GM12878 (cell line): ENCODE measurements at regions not wholly inside any gene's neighbourhood (a gene's known extent, or its start where the extent isn't known, plus 50 kb on each side); places are given as distances from the start of the nearest gene placed in this dataset.

Experiments
- ATAC-seq: fragments of 200-7000 bp; cut with Tn5 transposase; 3 replicates; pipeline ENCODE4 v1.9.1; 2020; ENCODE audit warnings: mild to moderate bottlenecking, moderate library complexity
- BruUV-seq: library from RNA; stranded (reverse); fragments of 400-500 nt; replicated peaks from 2 replicates; lab custom pipeline; 2021; lab: Mats Ljungman, UMichigan
- CTCF ChIA-PET: fragments of 300-600 bp; sonication (Branson Sonifier 250); formaldehyde crosslinking; extraction: SDS; loops from one replicate; lab custom pipeline; 2021; ENCODE audit warnings: inconsistent platforms; lab: Yijun Ruan, JAX
- POLR2A ChIA-PET: fragments of 350-600 bp; formaldehyde crosslinking; extraction: SDS; loops from one replicate; lab custom pipeline; 2021; ENCODE audit warnings: inconsistent platforms; lab: Charles Lee
- RAD21 ChIA-PET: fragments of 300-600 bp; sonication (Branson Sonifier 250); formaldehyde crosslinking; loops from one replicate; lab custom pipeline; 2023; ENCODE audit warnings: antibody characterized with exemption; ENCODE audit not compliant: unreplicated experiment; lab: Charles Lee
- SMC1A ChIA-PET: fragments of 300-600 bp; sonication (Branson Sonifier 250); formaldehyde crosslinking; loops from one replicate; lab custom pipeline; 2023; ENCODE audit not compliant: unreplicated experiment, uncharacterized antibody; lab: Charles Lee
- DNase-seq: peaks from one replicate; pipeline ENCODE4 v3.0.0-alpha.2; 2011; ENCODE audit warnings: low read depth, low spot score
- FAIRE-seq: peaks from 3 replicates; lab custom pipeline; 2011; peaks lifted over from hg19 to GRCh38; lab: Jason Lieb, UNC
- H2AFZ ChIP-seq: 2 replicates; pipeline ENCODE4 v1.6.0; 2011; ENCODE audit warnings: low read depth, low read length, control low read depth; ENCODE audit not compliant: control insufficient read depth
- H3K27ac ChIP-seq: 2 replicates; pipeline ENCODE4 v1.5.1; 2011; ENCODE audit warnings: control low read depth; ENCODE audit not compliant: control insufficient read depth, insufficient read depth
- H3K27me3 ChIP-seq, 2 experiments: replicated peaks in 1 of 2; 2 replicates each; pipeline versions ENCODE4 v1.6.0 to v1.6.1; 2011; ENCODE audit warnings: low read length in 1 of 2; ENCODE audit not compliant: control insufficient read depth in 2 of 2, insufficient read depth in 2 of 2
- H3K36me3 ChIP-seq, 2 experiments: 2 replicates each; pipeline ENCODE4 v1.5.1; 2011; ENCODE audit warnings: low read length in 1 of 2; ENCODE audit not compliant: control insufficient read depth in 2 of 2, insufficient read depth in 2 of 2
- H3K4me1 ChIP-seq: 2 replicates; pipeline ENCODE4 v1.6.1; 2011; ENCODE audit warnings: mild to moderate bottlenecking, low read length, moderate library complexity, mixed read lengths; ENCODE audit not compliant: control insufficient read depth, insufficient read depth
- H3K4me2 ChIP-seq: 2 replicates; pipeline ENCODE4 v1.6.0; 2011; ENCODE audit warnings: control low read depth; ENCODE audit not compliant: control insufficient read depth, insufficient read depth
- H3K4me3 ChIP-seq: fragments of 200-600 bp; sonication (generic); 2 replicates; pipeline ENCODE4 v1.5.1; 2016
- H3K79me2 ChIP-seq: 2 replicates; pipeline ENCODE4 v1.6.0; 2011; ENCODE audit warnings: low read length; ENCODE audit not compliant: control insufficient read depth, insufficient read depth
- H3K9ac ChIP-seq: 2 replicates; pipeline ENCODE4 v1.8.0; 2011; ENCODE audit warnings: low read length, control low read depth, mixed read lengths; ENCODE audit not compliant: control insufficient read depth, insufficient read depth
- H3K9me3 ChIP-seq: replicated peaks from 3 replicates; pipeline ENCODE4 v1.5.1; 2011; ENCODE audit warnings: mild to moderate bottlenecking, low read length; ENCODE audit not compliant: control insufficient read depth, insufficient read depth
- H4K20me1 ChIP-seq: 2 replicates; pipeline ENCODE4 v1.6.0; 2011; ENCODE audit not compliant: control insufficient read depth, insufficient read depth
- GATAD2B ChIP-seq: fragments of 450-650 bp; conservative IDR thresholded peaks from 2 replicates; pipeline ENCODE4 v1.6.1; 2017; ENCODE audit warnings: low read depth, mild to moderate bottlenecking, moderate library complexity
- LARP7 ChIP-seq: fragments of 450-650 bp; IDR thresholded peaks from 2 replicates; pipeline ENCODE4 v1.6.1; 2017; ENCODE audit warnings: mild to moderate bottlenecking
- MTA3 ChIP-seq: IDR thresholded peaks from 2 replicates; pipeline ENCODE4 v1.6.1; 2012; ENCODE audit warnings: low read length, inconsistent platforms, borderline replicate concordance
- SMAD1 ChIP-seq: fragments of 450-650 bp; IDR thresholded peaks from 2 replicates; pipeline ENCODE4 v1.6.1; 2018; ENCODE audit warnings: mild to moderate bottlenecking, low read depth; ENCODE audit not compliant: partially characterized antibody
- SREBF1 ChIP-seq: IDR thresholded peaks from 2 replicates; pipeline ENCODE4 v1.6.1; 2012; ENCODE audit warnings: mild to moderate bottlenecking, low read length
- STAT1 ChIP-seq: fragments of 450-650 bp; conservative IDR thresholded peaks from 2 replicates; pipeline ENCODE4 v1.6.1; 2014; ENCODE audit warnings: antibody characterized with exemption, mild to moderate bottlenecking
- TARDBP ChIP-seq: IDR thresholded peaks from 2 replicates; pipeline ENCODE4 v1.6.1; 2016; ENCODE audit warnings: borderline replicate concordance
- TBL1XR1 ChIP-seq: IDR thresholded peaks from 2 replicates; pipeline ENCODE4 v1.6.1; 2012; ENCODE audit warnings: low read depth, low read length, improper control_type of control experiment
- ZNF24 ChIP-seq: fragments of 450-650 bp; IDR thresholded peaks from 2 replicates; pipeline ENCODE4 v1.6.1; 2017; ENCODE audit warnings: antibody characterized with exemption, mild to moderate bottlenecking
- WGBS: methylation state at CpG from one replicate; pipeline ENCODE4 v1.1.6; 2016; ENCODE audit warnings: low lambda C conversion rate; ENCODE audit not compliant: insufficient replicate concordance, insufficient coverage; ENCODE audit errors: missing lambda C conversion rate; 5-methylcytosine and 5-hydroxymethylcytosine counted together
- in situ Hi-C: fragments of 300-500 bp; cut with MboI; formaldehyde crosslinking; loops from 9 replicates; pipeline ENCODE4 v1.14.3; 2018; ENCODE audit warnings: mixed read lengths
- intact Hi-C: fragments of 100-400 bp; cut with micrococcal nuclease; formaldehyde crosslinking; loops from one replicate; pipeline ENCODE4 v1.14.2; 2022; ENCODE audit not compliant: unreplicated experiment
- TF ChIP-seq, protein P1 (sequence below): fragments of 450-650 bp; formaldehyde crosslinking; IDR thresholded peaks from 2 replicates; pipeline ENCODE4 v1.4.0; 2022; ENCODE audit warnings: mild to moderate bottlenecking, moderate library complexity
- TF ChIP-seq, protein P2 (sequence below): fragments of 450-650 bp; conservative IDR thresholded peaks from 2 replicates; pipeline ENCODE4 v1.6.1; 2017; ENCODE audit warnings: mild to moderate bottlenecking, moderate library complexity

DNA sequence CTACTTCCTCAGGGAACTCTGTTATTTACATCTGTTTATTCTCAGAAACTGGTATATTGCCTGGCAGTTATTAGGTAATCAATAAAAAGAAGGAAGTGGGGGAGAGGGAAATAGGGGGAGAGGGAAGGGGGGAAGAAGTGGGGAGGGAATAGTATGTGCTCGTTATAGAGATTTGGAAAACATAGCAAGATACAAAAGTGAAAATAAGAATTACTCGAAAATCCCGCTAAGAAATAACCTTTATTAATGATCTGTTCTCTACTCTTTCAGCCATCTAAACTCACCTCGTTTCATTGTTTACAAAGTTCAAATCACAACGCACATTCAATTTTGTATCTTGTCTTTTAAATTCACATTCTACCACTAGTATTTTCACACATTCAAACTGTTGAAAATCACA, 63.0 kb upstream of the CDCA7L start:
- Histone ChIP-seq H3K9ac (no peak overlapping the region), H3K4me2 (no peak overlapping the region), H3K27me3 (peaks cover 0 to 1% of the 10 kb centered on the region in 2 experiments; a peak in 1 of 4 replicates), H3K79me2 (no peaks in the 10 kb centered on the region), H4K20me1 (no peaks in the 10 kb centered on the region), H3K27ac (no peak overlapping the region), H3K4me3 (no peak overlapping the region), H3K4me1 (no peaks in the 10 kb centered on the region), H3K36me3 (no peaks in the 10 kb centered on the region), H2AFZ (no peak overlapping the region), H3K9me3 (no peaks in the 10 kb centered on the region)
- POLR2A ChIA-PET: no interaction called here
- FAIRE-seq (no peak), ATAC-seq (no peak), DNase-seq (no peak)
- in situ Hi-C loops: loop anchor here (10.0 kb wide), 1 partner anchor 754 kb away; no protein-coding TSS in a partner anchor
- TF ChIP-seq GATAD2B (no peak), MTA3 (no peak), SMAD1 (no peak), SREBF1 (no peak), LARP7 (no peak), TARDBP (no peak), TBL1XR1 (no peak), STAT1 (no peak), ZNF24 (no peak)
- TF ChIP-seq, protein P1, sequence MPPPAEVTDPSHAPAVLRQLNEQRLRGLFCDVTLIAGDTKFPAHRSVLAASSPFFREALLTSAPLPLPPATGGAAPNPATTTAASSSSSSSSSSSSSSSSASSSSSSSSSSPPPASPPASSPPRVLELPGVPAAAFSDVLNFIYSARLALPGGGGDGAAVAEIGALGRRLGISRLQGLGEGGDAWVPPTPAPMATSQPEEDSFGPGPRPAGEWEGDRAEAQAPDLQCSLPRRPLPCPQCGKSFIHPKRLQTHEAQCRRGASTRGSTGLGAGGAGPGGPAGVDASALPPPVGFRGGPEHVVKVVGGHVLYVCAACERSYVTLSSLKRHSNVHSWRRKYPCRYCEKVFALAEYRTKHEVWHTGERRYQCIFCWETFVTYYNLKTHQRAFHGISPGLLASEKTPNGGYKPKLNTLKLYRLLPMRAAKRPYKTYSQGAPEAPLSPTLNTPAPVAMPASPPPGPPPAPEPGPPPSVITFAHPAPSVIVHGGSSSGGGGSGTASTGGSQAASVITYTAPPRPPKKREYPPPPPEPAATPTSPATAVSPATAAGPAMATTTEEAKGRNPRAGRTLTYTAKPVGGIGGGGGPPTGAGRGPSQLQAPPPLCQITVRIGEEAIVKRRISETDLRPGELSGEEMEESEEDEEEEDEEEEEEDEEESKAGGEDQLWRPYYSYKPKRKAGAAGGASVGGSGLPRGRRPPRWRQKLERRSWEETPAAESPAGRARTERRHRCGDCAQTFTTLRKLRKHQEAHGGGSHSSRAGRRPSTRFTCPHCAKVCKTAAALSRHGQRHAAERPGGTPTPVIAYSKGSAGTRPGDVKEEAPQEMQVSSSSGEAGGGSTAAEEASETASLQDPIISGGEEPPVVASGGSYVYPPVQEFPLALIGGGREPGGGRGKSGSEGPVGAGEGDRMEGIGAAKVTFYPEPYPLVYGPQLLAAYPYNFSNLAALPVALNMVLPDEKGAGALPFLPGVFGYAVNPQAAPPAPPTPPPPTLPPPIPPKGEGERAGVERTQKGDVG (CRISPR knock-in tag): no peak
- TF ChIP-seq, protein P2, sequence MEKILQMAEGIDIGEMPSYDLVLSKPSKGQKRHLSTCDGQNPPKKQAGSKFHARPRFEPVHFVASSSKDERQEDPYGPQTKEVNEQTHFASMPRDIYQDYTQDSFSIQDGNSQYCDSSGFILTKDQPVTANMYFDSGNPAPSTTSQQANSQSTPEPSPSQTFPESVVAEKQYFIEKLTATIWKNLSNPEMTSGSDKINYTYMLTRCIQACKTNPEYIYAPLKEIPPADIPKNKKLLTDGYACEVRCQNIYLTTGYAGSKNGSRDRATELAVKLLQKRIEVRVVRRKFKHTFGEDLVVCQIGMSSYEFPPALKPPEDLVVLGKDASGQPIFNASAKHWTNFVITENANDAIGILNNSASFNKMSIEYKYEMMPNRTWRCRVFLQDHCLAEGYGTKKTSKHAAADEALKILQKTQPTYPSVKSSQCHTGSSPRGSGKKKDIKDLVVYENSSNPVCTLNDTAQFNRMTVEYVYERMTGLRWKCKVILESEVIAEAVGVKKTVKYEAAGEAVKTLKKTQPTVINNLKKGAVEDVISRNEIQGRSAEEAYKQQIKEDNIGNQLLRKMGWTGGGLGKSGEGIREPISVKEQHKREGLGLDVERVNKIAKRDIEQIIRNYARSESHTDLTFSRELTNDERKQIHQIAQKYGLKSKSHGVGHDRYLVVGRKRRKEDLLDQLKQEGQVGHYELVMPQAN: no peak
- SMC1A ChIA-PET: no interaction called here
- CTCF ChIA-PET: no interaction called here
- no TSS peak for BruUV-seq
- 38% methylated on average over 5 of the region's 5 CpGs for WGBS
- RAD21 ChIA-PET: no interaction called here
- intact Hi-C loops: no loop called here
